ENCODE measurements at regions not wholly inside any gene's neighbourhood (a gene's known extent, or its start where the extent isn't known, plus 50 kb on each side); places are given as distances from the start of the nearest gene placed in this dataset.

DNA sequence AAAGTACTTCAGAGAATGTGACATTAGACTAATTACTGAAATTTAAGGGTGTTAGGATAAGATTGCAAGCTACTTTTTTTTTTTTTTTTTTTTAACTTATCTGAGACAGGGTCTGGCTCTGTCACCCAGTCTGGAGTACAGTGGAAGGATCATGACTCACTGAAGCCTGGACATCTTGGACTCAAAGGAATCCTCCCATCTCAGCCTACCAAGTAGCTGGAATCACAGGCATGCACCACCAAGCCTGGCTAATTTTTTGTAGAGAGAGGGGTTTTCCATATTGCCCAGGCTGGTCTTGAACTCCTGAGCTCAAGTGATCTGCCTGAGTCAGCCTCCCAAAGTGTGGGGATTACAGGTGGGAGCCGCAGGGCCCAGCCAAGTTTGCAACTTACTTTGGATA is 1246.0 kb upstream of the ZEB2 start:
- DNase-seq (ENCODE audit: low spot score in 2 of 2) = no peak
- Mint-ChIP-seq H3K27ac (no peak overlapping the region), H3K9me3 (no peaks in the 10 kb centered on the region), H3K4me3 (no peak overlapping the region), H3K4me1 (no peaks in the 10 kb centered on the region), H3K36me3 (no peaks in the 10 kb centered on the region), H3K27me3 (no peaks in the 10 kb centered on the region)
- ATAC-seq (ENCODE audit: low read depth) = no peak

DNA sequence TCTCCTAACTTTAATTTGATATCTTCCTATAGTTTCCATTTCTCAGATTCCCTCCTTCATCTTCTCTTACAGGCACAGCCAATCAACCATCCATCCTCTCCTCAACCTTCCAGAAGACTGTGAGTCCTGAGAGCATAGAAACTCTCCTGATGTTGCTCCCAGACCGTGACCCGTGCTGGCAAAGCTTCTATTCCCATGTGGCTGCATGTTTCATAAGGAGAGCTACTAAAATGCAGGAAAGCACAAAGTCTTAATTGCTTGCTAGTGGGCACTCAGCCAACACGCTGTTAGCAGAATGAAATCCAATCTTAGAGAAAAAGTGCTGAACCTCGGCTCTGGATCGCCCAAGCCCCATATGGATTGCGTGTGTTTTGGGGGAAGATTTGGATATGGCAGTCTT is 1244.7 kb upstream of the ZEB2 start:
- Mint-ChIP-seq H3K9me3 (no peaks in the 10 kb centered on the region), H3K27ac (no peak overlapping the region), H3K4me3 (no peak overlapping the region), H3K4me1 (no peaks in the 10 kb centered on the region), H3K27me3 (no peaks in the 10 kb centered on the region), H3K36me3 (no peaks in the 10 kb centered on the region)
- ATAC-seq (ENCODE audit: low read depth) (no peak), DNase-seq (ENCODE audit: low spot score in 2 of 2) (no peak)

DNA sequence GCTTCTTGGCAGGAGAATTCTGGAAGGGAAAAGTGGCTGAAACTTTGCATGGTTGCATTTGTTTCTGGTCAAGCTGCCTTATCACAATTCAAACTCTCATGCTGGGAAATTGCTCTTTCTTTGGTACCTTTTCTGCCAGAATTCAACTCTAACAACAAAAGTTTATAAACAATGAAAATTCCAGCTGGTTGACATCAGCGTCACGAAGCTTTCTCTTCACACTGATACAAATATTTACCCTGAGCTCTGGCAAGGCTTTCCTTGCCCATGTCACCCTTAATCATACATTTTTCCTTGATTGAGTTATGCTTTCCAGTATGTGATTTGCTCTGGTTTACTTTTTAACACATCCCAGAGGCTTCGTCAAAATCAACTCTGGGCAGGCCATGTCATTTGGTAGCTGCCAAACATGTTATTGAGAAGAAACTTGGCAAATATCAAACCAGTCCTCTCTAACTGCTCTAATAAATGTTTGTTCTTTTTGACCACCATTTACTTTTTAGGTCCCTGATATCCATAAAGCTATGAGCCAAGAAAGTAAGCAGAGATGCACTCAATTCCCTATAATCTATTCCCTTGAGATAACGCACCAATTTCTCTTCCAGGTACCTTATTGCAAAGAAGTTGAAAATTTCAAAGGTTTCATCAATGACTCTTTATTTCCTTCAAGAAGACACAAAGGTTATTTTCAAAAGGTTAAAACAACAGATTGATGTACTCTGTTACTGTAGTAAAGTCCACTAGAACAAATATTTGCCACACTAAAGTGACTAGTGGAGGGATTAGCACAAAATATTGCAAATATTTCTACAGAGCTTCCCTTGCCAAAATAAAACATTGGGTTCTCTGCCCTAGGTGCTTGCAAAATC is 1241.1 kb upstream of the ZEB2 start:
- Mint-ChIP-seq H3K4me3 (no peak overlapping the region), H3K36me3 (no peaks in the 10 kb centered on the region), H3K4me1 (no peaks in the 10 kb centered on the region), H3K9me3 (no peaks in the 10 kb centered on the region), H3K27ac (no peak overlapping the region), H3K27me3 (no peaks in the 10 kb centered on the region)
- ATAC-seq (ENCODE audit: low read depth) (no peak), DNase-seq (ENCODE audit: low spot score in 2 of 2) (no peak)

DNA sequence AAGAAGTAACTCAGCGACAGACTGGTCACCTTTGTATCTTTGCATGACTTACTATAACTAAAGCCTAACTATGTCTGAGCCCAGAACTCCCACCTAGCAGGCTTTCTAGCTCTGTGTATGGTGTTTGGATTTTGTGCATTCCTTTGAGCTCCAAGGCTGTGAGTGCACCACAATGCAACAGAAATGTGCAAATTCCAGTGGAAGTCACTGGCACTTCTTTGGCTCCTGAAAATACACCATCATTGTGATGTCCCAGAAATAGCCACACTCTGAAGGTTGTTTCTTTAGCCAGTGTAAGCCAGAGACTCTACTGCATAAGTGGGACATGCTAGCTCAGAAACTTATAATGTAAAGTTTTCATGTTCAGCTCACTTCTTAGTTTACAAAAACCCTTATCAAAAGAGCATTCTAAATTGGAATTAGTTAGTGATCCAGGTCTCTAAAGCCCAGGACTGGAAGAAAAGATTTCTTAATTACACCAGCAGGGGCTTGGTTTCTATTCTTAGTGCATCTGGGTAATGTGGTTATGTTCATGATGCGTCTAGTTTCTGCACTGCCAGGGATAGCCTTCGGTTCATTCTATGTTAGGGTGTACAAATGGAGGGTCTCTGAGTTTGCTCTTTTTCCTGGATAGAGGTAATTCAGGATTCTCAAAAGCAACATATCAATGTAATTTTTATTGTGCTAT is 1239.5 kb upstream of the ZEB2 start:
- no peaks in the 10 kb centered on the region for H3K27me3 Mint-ChIP-seq
- no peak for ATAC-seq (ENCODE audit: low read depth)

DNA sequence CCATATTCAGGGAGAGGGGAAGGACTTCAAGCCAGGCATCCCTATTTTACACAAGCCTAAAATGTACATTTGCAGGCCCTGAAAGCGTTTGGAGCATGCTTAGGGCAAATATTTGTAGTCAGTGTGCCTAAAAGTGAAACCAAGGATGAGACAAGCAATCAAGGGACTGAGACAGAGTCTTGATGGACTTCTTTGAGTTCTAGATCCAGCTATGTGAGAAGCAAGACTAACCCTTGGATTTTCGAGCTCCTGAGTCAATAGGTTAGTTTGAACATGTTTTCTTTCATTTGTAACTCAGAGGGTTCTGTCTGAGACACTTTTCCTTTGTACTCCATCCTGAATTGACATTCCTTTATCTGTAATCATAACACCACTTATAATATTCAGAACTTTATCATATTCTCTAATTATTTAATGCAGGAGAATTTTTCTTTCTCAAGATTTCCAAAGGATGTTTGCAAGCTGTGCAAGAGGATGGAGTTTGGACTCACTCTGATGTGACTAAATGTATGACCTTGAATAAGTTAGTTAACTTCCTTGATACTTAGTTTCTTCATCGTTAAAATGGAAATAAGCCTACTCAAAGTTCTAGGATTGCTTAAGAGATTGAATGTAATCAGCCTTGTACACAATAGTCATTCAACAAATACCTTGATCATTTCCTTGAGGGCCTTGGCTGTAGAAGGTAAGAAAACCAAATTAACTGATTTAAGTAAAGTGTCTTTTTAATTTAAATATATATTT is 1237.8 kb upstream of the ZEB2 start:
- ATAC-seq (ENCODE audit: low read depth) = no peak
- no peak for DNase-seq (ENCODE audit: low spot score in 2 of 2)
- Mint-ChIP-seq H3K4me1 (no peaks in the 10 kb centered on the region), H3K27ac (no peak overlapping the region), H3K9me3 (no peaks in the 10 kb centered on the region), H3K4me3 (no peak overlapping the region), H3K36me3 (no peaks in the 10 kb centered on the region), H3K27me3 (no peaks in the 10 kb centered on the region)

More for the DNA sequence above, 1239.5 kb upstream of the ZEB2 start:
- H3K9me3 Mint-ChIP-seq = no peaks in the 10 kb centered on the region
- no peak overlapping the region for H3K4me3 Mint-ChIP-seq
- H3K27ac Mint-ChIP-seq = no peak overlapping the region
- no peaks in the 10 kb centered on the region for H3K4me1 Mint-ChIP-seq
- no peaks in the 10 kb centered on the region for H3K36me3 Mint-ChIP-seq
- no peak for DNase-seq (ENCODE audit: low spot score in 2 of 2)

DNA sequence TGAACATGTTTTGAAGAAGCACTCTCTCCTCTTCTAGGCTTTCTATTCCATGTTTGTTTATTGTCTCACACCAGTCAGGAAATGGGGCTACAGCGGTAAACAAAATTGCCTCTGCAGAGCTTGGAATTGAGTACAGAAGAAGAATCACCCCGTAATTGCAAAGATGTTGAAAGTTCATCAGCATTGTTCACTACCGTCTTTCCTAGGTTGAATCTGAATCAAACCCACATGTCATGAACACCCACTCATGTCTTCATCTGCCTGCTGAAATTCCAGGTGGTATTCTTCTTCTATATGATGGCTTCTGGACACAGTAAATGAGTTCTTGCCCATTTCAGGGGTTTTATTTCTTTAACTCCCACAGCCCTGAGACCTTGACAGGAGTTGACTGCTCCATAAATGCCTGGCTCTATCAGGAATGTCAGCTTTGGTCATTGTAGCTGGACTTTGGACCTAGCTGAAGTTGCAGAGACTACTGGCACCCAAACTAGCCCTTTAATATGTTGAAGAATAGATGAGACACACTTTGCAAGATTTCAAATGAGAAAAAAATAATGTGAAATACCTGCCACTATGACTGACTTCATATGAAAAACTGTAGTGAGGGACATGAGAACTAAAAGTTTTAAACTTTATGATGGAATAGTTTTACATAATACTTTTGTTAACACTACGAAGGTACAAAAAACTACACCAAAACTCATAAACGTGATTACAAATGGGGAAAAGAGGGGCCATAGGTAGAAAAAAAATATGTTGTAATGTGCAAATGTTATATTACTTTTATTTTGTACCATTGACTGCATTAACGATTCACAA is 1235.3 kb upstream of the ZEB2 start:
- ATAC-seq (ENCODE audit: low read depth) = no peak

DNA sequence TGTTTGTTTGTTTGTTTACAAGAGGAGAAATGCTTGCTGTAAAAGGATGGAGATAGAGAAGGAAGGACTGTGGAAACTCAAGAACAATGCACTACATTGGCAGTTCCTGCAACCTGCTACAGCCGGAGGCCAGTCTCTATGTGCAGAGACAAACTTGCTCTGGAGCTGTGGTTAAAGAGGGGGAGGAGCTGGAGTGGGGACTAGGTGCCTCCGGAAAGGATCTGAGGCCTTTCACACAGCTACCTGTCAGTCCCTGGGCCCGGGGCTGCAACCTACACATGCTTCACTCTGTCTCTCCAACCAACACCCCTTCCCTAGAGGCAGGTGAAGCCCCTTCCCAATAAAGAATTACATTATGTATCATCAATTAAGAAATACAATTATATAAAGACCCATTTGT is 1234.0 kb upstream of the ZEB2 start:
- ATAC-seq (ENCODE audit: low read depth) = no peak
- Mint-ChIP-seq H3K9me3 (no peaks in the 10 kb centered on the region), H3K36me3 (no peaks in the 10 kb centered on the region), H3K27me3 (no peaks in the 10 kb centered on the region), H3K4me3 (no peak overlapping the region), H3K27ac (no peak overlapping the region), H3K4me1 (peaks cover 25% of the 10 kb centered on the region)
- DNase-seq (ENCODE audit: low spot score in 2 of 2) = no peak

More for the DNA sequence above, 1235.3 kb upstream of the ZEB2 start:
- no peaks in the 10 kb centered on the region for H3K27me3 Mint-ChIP-seq
- H3K27ac Mint-ChIP-seq = no peak overlapping the region
- no peaks in the 10 kb centered on the region for H3K36me3 Mint-ChIP-seq
- H3K9me3 Mint-ChIP-seq = no peaks in the 10 kb centered on the region
- peaks cover 21% of the 10 kb centered on the region for H3K4me1 Mint-ChIP-seq
- no peak overlapping the region for H3K4me3 Mint-ChIP-seq
- no peak for DNase-seq (ENCODE audit: low spot score in 2 of 2)

DNA sequence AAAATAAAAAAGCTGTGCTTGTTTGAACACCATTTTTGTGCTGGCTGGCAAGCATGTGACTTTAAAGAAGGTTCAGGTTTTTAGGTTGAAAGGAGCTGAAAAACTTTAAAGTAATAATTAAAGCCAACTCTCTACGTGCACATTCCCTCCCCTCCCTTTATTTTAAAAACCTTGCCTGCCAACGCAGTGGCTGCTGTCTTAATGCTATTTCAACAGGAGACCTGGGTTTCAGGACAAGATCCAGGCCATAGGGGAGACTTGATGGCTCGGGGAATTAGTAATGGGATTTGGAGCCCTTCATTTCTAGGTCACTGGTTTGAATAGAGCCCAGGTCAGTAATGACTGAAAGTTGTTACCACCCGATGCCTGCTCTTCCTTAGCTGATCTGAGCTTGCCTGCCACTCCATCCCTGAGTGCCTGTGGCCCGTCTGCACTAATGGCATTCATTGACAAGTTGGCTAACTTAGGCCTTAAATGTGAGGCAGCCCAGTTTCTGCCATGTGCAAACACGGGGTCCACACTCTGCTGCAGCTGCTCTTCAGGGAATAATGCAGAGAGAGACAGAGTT is 1233.2 kb upstream of the ZEB2 start:
- Mint-ChIP-seq H3K4me3 (no peak overlapping the region), H3K27me3 (no peaks in the 10 kb centered on the region), H3K9me3 (no peaks in the 10 kb centered on the region), H3K36me3 (no peaks in the 10 kb centered on the region), H3K27ac (no peak overlapping the region), H3K4me1 (peaks cover 31% of the 10 kb centered on the region)
- DNase-seq (ENCODE audit: low spot score in 2 of 2) (no peak), ATAC-seq (ENCODE audit: low read depth) (no peak)

DNA sequence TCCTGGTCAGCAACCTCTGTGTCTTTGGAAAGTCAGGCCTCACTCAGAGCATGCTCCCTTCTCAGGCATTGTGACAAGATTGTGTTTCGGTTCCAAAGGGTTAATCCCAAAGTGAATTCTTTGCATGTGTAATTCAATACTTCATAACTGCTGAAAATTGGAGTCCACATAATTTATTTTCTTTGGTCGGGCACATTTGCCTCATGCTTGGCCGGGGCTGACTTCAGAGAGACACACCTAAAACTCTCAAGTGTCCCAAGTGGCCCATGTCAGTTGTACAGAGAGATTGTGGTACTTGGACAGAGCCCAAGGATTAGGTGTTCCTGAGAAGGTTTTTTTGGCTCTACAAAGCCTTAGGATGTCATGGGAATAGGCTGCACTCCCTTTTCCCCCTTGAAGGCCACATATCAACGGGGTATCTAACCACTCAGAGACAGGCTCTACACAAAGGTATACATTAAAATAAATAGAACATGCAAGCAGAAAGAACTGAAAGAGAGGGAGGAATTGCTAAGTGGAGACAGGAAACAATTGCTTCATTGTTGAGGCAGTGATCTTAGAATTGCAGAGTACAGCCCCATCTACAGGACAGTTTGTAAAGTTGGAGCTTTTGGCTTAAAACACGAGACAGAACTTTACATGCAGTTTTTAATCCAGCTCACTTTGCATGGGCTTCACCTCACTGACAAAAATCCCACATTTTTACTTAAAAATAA is 1232.3 kb upstream of the ZEB2 start:
- H3K4me1 Mint-ChIP-seq = peaks cover 33% of the 10 kb centered on the region
- H3K27me3 Mint-ChIP-seq = no peaks in the 10 kb centered on the region
- ATAC-seq (ENCODE audit: low read depth) (peak; percentile 40), DNase-seq (ENCODE audit: low spot score in 2 of 2) (peak in 1 of 2 donors; percentile 28)
- H3K4me3 Mint-ChIP-seq = no peak overlapping the region
- no peak overlapping the region for H3K27ac Mint-ChIP-seq
- no peaks in the 10 kb centered on the region for H3K36me3 Mint-ChIP-seq
- no peaks in the 10 kb centered on the region for H3K9me3 Mint-ChIP-seq

DNA sequence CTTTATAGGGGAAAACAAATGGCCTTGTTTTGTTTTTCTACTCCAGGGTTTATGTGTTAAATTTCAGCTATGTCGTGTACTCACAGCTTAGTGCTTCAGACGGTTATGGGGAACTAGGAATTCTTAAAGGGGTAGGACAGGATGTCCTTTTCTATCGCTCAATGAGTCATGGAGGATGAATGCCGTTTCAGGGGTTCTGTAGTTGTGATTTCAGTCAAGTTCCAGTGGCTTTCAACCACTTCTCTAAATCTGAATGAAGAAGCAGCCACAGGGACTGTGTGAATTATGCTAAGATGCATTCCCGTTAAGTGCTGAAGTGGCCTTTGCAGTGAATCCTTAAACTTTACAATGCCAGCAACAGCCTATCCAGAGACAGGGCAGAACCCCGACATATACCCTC is 1231.7 kb upstream of the ZEB2 start:
- Mint-ChIP-seq H3K9me3 (no peaks in the 10 kb centered on the region), H3K36me3 (no peaks in the 10 kb centered on the region), H3K4me1 (peaks cover 33% of the 10 kb centered on the region), H3K27me3 (no peaks in the 10 kb centered on the region), H3K4me3 (peak overlapping the region; percentile 41), H3K27ac (peak overlapping the region; percentile 18)
- peak in 1 of 2 donors; percentile 23 for DNase-seq (ENCODE audit: low spot score in 2 of 2)
- peak; percentile 80 for ATAC-seq (ENCODE audit: low read depth)

DNA sequence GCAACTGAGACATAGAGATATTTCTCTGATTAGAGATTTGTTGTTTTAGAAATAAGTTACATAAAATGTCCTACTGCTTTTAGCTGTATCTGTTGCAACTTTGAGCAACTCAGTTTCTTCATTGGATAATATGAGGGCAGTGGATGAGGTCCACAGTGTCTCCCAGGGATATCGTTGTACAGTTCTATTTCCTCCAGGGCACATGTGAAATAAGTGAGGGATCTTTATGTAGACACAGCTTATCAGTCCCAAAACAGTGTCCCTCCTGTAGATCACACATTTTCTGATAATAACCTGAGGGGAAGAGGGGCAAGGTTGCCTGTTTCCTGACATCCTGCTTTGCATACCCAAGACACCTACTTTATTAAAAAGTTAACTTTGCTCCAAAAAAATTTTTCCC is 1231.2 kb upstream of the ZEB2 start:
- Mint-ChIP-seq H3K27me3 (no peaks in the 10 kb centered on the region), H3K4me1 (peaks cover 36% of the 10 kb centered on the region), H3K27ac (peak overlapping the region; percentile 45), H3K4me3 (peak overlapping the region; percentile 41), H3K9me3 (no peaks in the 10 kb centered on the region), H3K36me3 (no peaks in the 10 kb centered on the region)
- no peak for DNase-seq (ENCODE audit: low spot score in 2 of 2)
- ATAC-seq (ENCODE audit: low read depth) = no peak

DNA sequence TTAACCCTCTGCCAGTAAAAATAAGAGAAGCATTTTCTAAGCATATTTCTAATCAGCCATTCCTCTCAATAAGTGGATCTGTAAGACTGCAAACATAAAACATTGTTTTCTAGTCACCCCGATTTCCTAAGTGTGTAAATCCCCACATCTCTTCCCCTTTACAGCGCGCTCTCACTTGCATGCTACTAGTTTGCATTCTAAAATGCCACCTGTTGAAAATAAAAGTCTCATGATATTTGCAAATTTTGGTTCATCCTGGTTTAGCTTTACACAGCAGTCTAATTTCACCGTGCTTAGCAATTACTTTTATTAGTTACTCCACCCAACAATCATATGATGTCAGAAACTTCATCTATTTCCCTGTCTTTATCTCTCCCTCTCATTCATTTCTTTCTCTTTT is 1230.7 kb upstream of the ZEB2 start:
- ATAC-seq (ENCODE audit: low read depth) (peak; percentile 49), DNase-seq (ENCODE audit: low spot score in 2 of 2) (no peak)
- no peaks in the 10 kb centered on the region for H3K9me3 Mint-ChIP-seq

DNA sequence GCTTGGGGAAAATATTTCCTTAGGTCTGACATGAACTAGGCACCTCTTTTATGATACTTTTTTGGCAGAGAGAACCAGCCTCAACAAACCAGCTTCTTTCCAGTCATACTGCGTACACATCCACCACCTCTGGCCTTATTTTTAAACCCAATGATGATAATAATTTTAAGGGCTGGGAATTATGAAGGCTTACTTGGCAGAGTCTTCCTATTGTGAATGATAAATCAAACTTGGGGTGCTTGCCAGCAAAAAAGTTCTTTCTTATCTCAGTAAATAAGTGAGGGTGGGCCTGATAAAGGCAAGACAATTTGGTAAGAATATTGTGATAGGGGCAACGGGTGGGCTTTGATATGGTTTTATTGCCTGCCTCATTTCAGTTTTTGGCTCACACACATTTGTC is 1230.2 kb upstream of the ZEB2 start:
- no peaks in the 10 kb centered on the region for H3K9me3 Mint-ChIP-seq
- H3K4me3 Mint-ChIP-seq = no peak overlapping the region
- no peaks in the 10 kb centered on the region for H3K36me3 Mint-ChIP-seq
- DNase-seq (ENCODE audit: low spot score in 2 of 2) (no peak), ATAC-seq (ENCODE audit: low read depth) (no peak)
- peak overlapping the region; percentile 45 for H3K27ac Mint-ChIP-seq
- H3K27me3 Mint-ChIP-seq = no peaks in the 10 kb centered on the region
- peaks cover 37% of the 10 kb centered on the region for H3K4me1 Mint-ChIP-seq

More for the DNA sequence above, 1230.7 kb upstream of the ZEB2 start:
- Mint-ChIP-seq H3K27ac (peak overlapping the region; percentile 45), H3K27me3 (no peaks in the 10 kb centered on the region), H3K36me3 (no peaks in the 10 kb centered on the region), H3K4me1 (peaks cover 36% of the 10 kb centered on the region), H3K4me3 (peak overlapping the region; percentile 18)

Data from memory B cell (primary cell).